Prostate gland (tissue), 2 donors: ENCODE measurements at regions not wholly inside any gene's neighbourhood (a gene's known extent, or its start where the extent isn't known, plus 50 kb on each side); places are given as distances from the start of the nearest gene placed in this dataset.

ENCODE experiments used
- DNase-seq: peaks from one replicate; pipeline ENCODE4 v3.0.0-alpha.2; 2019; ENCODE audit warnings: low spot score
- H3K27ac ChIP-seq, 2 donors: fragments of 200-600 bp; sonication (generic); 2 replicates each; pipeline ENCODE4 v1.5.1; 2017 to 2019
- H3K27me3 ChIP-seq: fragments of 200-600 bp; sonication (generic); replicated peaks from 2 replicates; pipeline ENCODE4 v1.5.1; 2019; ENCODE audit not compliant: insufficient read depth
- H3K36me3 ChIP-seq, 2 donors: fragments of 200-600 bp; sonication (generic); 1 replicate in 1 of 2; 2 replicates in 1 of 2; pipeline versions ENCODE4 v1.5.1 to v1.8.1; 2017 to 2019
- H3K4me1 ChIP-seq: fragments of 200-600 bp; sonication (generic); replicated peaks from 2 replicates; pipeline ENCODE4 v1.5.1; 2019
- H3K4me3 ChIP-seq, 2 donors: fragments of 200-600 bp; sonication (generic); 2 replicates each; pipeline ENCODE4 v1.5.1; 2017 to 2019
- H3K9me3 ChIP-seq: fragments of 200-600 bp; sonication (generic); 2 replicates; pipeline ENCODE4 v1.5.1; 2017
- POLR2A ChIP-seq: fragments of 450-650 bp; IDR thresholded peaks from one replicate; pipeline ENCODE4 v1.6.1; 2016; ENCODE audit warnings: antibody characterized with exemption, mild to moderate bottlenecking
- POLR2AphosphoS5 ChIP-seq: sonication (generic); formaldehyde crosslinking; IDR thresholded peaks from one replicate; pipeline ENCODE4 v1.6.1; 2017; ENCODE audit warnings: antibody characterized with exemption
- WGBS: methylation state at CpG from one replicate; pipeline ENCODE4 v1.1.5; 2018; 5-methylcytosine and 5-hydroxymethylcytosine counted together
- intact Hi-C: fragments of 100-400 bp; cut with DNase I; formaldehyde crosslinking; loops from one replicate; pipeline ENCODE4 v1.14.2; 2022
- TF ChIP-seq, protein P1 (sequence below), 4 experiments: fragments of 200-600 bp in 2 of 4; fragments of 450-650 bp in 2 of 4; sonication (generic) in 2 of 4; IDR thresholded peaks; 1 replicate in 3 of 4; 2 replicates in 1 of 4; pipeline ENCODE4 v1.5.1; 2016 to 2019; ENCODE audit warnings: antibody characterized with exemption in 4 of 4, mild to moderate bottlenecking in 2 of 4, moderate library complexity in 2 of 4

DNA sequence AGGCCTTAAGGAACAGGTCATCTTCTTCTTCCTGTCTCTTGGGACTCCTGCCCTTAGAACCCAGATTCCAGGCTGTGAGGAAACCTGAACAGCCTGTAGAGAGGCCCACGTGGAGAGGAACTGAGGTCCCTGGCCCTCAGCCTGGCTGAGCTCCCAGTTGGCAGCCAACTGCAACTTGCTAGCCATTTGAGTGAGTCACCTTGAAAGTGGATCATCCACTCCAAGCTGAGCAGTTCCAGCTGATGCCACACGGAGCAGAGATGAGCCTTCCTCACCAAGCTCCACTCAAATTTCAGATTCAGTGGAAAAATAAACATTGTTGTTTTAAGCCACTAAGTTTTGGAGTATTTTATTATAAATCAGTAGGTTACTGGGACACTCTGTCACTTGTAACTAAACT, 392.5 kb downstream of the BCOR start:
- peak; percentile 39 for DNase-seq
- no peak overlapping the region for H3K27ac ChIP-seq
- intact Hi-C loops, result no loop called here
- H3K4me3 ChIP-seq, result no peak overlapping the region
- H3K9me3 ChIP-seq, result no peaks in the 10 kb centered on the region
- no peaks in the 10 kb centered on the region for H3K36me3 ChIP-seq
- 0% methylated on average over 2 of the region's 2 CpGs for WGBS
- no peaks in the 10 kb centered on the region for H3K27me3 ChIP-seq
- TF ChIP-seq, protein P1, sequence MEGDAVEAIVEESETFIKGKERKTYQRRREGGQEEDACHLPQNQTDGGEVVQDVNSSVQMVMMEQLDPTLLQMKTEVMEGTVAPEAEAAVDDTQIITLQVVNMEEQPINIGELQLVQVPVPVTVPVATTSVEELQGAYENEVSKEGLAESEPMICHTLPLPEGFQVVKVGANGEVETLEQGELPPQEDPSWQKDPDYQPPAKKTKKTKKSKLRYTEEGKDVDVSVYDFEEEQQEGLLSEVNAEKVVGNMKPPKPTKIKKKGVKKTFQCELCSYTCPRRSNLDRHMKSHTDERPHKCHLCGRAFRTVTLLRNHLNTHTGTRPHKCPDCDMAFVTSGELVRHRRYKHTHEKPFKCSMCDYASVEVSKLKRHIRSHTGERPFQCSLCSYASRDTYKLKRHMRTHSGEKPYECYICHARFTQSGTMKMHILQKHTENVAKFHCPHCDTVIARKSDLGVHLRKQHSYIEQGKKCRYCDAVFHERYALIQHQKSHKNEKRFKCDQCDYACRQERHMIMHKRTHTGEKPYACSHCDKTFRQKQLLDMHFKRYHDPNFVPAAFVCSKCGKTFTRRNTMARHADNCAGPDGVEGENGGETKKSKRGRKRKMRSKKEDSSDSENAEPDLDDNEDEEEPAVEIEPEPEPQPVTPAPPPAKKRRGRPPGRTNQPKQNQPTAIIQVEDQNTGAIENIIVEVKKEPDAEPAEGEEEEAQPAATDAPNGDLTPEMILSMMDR (IDR thresholded peaks at IDR 0.05), result peak in 2 of 4 experiments; percentile 29 to 49
- TF ChIP-seq POLR2A, result no peak
- peak; percentile 34 for TF ChIP-seq POLR2AphosphoS5
- no peaks in the 10 kb centered on the region for H3K4me1 ChIP-seq

DNA sequence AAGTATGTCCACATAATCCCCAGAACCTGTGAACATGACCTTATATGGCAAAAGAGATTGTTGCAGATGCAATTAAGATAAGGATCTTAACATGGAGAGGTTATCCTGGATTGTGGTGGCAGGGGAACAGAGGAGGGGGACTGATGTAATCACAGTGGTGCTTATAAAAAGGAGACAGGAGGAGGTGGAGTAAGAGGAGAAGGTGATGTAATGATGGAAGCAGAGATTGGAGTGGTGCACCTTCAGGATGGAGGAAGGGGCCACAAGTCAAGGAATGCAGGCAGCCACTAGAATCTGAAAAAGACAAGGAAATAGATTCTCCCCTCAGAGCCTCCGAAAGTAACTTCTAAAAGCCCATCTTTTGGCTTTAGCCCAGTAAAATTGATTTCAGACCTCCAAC, 388.4 kb downstream of the BCOR start:
- Histone ChIP-seq H3K4me3 (no peak overlapping the region), H3K9me3 (no peaks in the 10 kb centered on the region)
- WGBS, result 86% methylated on average over 1 of the region's 1 CpG

DNA sequence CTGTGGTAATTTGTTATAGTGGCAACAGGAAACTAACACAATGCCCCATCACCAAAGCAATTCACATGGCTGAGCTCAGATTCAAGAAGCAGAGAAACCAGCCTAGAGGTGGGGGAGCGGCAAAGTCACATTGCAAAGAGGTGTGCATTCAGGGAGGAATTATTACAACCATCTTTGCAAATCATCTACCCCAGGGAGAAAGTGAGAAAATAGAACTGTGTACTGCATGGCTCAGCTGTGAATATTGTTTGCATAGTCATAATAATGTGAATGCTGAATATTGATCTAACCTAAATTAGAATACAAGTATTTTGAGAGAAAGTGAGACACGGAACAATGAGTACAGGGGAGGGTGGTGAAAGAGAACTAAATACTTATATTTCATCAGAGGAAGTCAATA, 387.9 kb downstream of the BCOR start:
- Histone ChIP-seq H3K27ac (no peak overlapping the region), H3K4me3 (no peak overlapping the region), H3K27me3 (no peaks in the 10 kb centered on the region), H3K4me1 (no peaks in the 10 kb centered on the region), H3K36me3 (no peaks in the 10 kb centered on the region), H3K9me3 (no peaks in the 10 kb centered on the region)
- no peak for DNase-seq
- TF ChIP-seq POLR2AphosphoS5 (no peak), POLR2A (no peak)
- TF ChIP-seq, protein P1 (IDR thresholded peaks at IDR 0.05), result no peak
- 87% methylated on average over 2 of the region's 2 CpGs for WGBS
- intact Hi-C loops, result no loop called here

More for the DNA sequence above, 388.4 kb downstream of the BCOR start:
- no peaks in the 10 kb centered on the region for H3K4me1 ChIP-seq
- no peak for DNase-seq
- no peaks in the 10 kb centered on the region for H3K27me3 ChIP-seq
- intact Hi-C loops, result no loop called here
- TF ChIP-seq, protein P1 (IDR thresholded peaks at IDR 0.05), result no peak
- TF ChIP-seq POLR2A, result no peak
- TF ChIP-seq POLR2AphosphoS5, result no peak
- H3K36me3 ChIP-seq, result no peaks in the 10 kb centered on the region
- H3K27ac ChIP-seq, result no peak overlapping the region

DNA sequence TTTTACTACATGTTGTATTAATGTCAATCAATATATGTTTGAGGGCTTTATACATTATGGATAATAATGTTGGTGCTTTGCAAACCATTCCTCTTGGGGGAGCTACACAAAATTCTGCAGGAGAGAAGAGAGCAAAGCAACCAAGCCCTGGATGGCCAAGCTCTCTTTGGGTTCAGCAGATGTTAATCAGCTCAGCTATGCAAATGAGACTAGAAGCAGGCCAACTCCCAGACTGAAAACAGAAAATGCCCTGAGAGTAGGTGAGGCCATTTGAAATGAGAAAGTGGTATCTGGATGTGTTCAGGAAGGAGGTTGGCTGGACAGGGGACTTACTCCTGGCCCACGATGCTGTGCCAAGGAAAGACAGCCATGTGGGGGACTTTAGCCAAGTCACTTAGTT, 387.0 kb downstream of the BCOR start:
- H3K9me3 ChIP-seq, result no peaks in the 10 kb centered on the region
- no peak for TF ChIP-seq POLR2A
- no peak for TF ChIP-seq POLR2AphosphoS5
- TF ChIP-seq, protein P1 (IDR thresholded peaks at IDR 0.05), result no peak
- WGBS, result 56% methylated on average over 1 of the region's 1 CpG
- no peak overlapping the region for H3K27ac ChIP-seq
- no peak for DNase-seq
- H3K36me3 ChIP-seq, result no peaks in the 10 kb centered on the region
- intact Hi-C loops, result no loop called here
- H3K4me3 ChIP-seq, result no peak overlapping the region
- no peaks in the 10 kb centered on the region for H3K27me3 ChIP-seq
- H3K4me1 ChIP-seq, result no peaks in the 10 kb centered on the region

DNA sequence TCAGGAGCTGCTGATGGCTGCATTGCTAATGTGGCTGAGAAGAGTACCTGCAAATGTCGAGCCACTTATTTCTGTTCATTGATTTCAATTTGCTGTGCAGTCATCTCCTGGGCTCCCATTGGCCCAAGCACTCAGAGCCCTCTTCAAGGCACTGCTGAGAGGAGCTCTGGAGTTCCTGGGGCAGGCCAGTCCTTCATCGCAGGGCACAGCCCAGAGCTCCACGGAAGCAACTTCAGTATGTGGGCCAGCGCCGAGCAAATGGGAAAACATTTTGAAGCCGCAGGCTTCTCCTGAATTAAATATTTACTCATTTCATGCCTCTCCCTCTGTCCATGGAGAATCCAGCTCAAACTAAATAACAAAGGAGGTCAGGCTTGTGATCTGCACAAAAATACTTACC, 383.3 kb downstream of the BCOR start:
- H3K27ac ChIP-seq, result no peak overlapping the region
- no peaks in the 10 kb centered on the region for H3K4me1 ChIP-seq
- no peaks in the 10 kb centered on the region for H3K36me3 ChIP-seq
- TF ChIP-seq POLR2A (no peak), POLR2AphosphoS5 (no peak)
- TF ChIP-seq, protein P1 (IDR thresholded peaks at IDR 0.05), result no peak
- no peaks in the 10 kb centered on the region for H3K27me3 ChIP-seq
- intact Hi-C loops, result no loop called here
- 62% methylated on average over 6 of the region's 6 CpGs for WGBS
- H3K4me3 ChIP-seq, result no peak overlapping the region
- no peak for DNase-seq
- no peaks in the 10 kb centered on the region for H3K9me3 ChIP-seq
